DND-41 (cell line): ENCODE measurements at regions not wholly inside any gene's neighbourhood (a gene's known extent, or its start where the extent isn't known, plus 50 kb on each side); places are given as distances from the start of the nearest gene placed in this dataset.

Source experiments
- EZH2 ChIP-seq: IDR thresholded peaks from 3 replicates; pipeline ENCODE4 v1.6.1; 2012; ENCODE audit warnings: borderline replicate concordance, low read depth, mild to moderate bottlenecking, moderate library complexity, low read length, inconsistent platforms; ENCODE audit not compliant: severe bottlenecking
- TF ChIP-seq, protein P1 (sequence below): IDR thresholded peaks from 2 replicates; pipeline ENCODE4 v1.5.1; 2012; ENCODE audit warnings: borderline replicate concordance, low read length, moderate library complexity, mild to moderate bottlenecking; ENCODE audit not compliant: poor library complexity, severe bottlenecking; ENCODE audit errors: extremely low read depth

DNA sequence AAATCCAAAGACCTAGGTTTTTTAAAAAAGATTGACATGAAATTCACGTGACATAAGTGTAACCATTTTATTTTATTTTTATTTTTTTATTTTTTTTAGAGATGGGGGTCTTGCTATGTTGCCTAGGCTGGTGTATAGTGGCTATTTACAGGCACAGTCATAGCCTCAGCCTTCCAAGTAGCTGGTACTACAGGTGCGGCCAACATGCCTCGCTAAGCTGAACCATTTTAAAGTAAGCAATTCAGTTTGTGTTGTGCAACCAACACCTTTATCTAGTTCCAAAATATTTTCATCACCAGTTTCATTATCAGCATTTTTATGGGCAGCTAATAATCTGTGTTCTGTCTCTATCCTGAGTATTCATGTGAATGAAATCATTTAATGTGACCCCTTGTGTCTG, 107.5 kb upstream of the ENPEP start:
- TF ChIP-seq, protein P1, sequence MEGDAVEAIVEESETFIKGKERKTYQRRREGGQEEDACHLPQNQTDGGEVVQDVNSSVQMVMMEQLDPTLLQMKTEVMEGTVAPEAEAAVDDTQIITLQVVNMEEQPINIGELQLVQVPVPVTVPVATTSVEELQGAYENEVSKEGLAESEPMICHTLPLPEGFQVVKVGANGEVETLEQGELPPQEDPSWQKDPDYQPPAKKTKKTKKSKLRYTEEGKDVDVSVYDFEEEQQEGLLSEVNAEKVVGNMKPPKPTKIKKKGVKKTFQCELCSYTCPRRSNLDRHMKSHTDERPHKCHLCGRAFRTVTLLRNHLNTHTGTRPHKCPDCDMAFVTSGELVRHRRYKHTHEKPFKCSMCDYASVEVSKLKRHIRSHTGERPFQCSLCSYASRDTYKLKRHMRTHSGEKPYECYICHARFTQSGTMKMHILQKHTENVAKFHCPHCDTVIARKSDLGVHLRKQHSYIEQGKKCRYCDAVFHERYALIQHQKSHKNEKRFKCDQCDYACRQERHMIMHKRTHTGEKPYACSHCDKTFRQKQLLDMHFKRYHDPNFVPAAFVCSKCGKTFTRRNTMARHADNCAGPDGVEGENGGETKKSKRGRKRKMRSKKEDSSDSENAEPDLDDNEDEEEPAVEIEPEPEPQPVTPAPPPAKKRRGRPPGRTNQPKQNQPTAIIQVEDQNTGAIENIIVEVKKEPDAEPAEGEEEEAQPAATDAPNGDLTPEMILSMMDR = no peak
- no peak for TF ChIP-seq EZH2
